ENCODE measurements at regions not wholly inside any gene's neighbourhood (a gene's known extent, or its start where the extent isn't known, plus 50 kb on each side); places are given as distances from the start of the nearest gene placed in this dataset.
"Not testable (repeated sequence)": the region's sequence is repeated elsewhere in the genome, so short reads cannot be mapped to it uniquely, and the experiment has no call there.

- intact Hi-C loops (cut with DNase I): no loop called here
- DNase-seq (ENCODE audit: missing footprints) (no peak), ATAC-seq (no peak)
Measured at GRCh38 chr1:208977012-208977411, 606.5 kb upstream of the CAMK1G start.

GRCh38 chr1:208977638-208978256 is 605.8 kb upstream of the CAMK1G start:
- DNase-seq (ENCODE audit: missing footprints) (no peak), ATAC-seq (no peak)
- intact Hi-C loops (cut with DNase I): no loop called here

GRCh38 chr1:208979776-208980175 is 603.7 kb upstream of the CAMK1G start:
- intact Hi-C loops (cut with DNase I): no loop called here

GRCh38 chr1:208980605-208981004 is 602.9 kb upstream of the CAMK1G start:
- no peak for ATAC-seq
- intact Hi-C loops (cut with DNase I): no loop called here
- no peak for DNase-seq (ENCODE audit: missing footprints)

More at GRCh38 chr1:208979776-208980175, 603.7 kb upstream of the CAMK1G start:
- DNase-seq (ENCODE audit: missing footprints) (no peak), ATAC-seq (no peak)

GRCh38 chr1:208985231-208985630 is 598.3 kb upstream of the CAMK1G start:
- intact Hi-C loops (cut with DNase I): loop anchor here (5.0 kb wide), 1 partner anchor 43 kb away; no protein-coding TSS in a partner anchor
- no peak for DNase-seq (ENCODE audit: missing footprints)
- ATAC-seq: no peak

- no peak for ATAC-seq
- intact Hi-C loops (cut with DNase I): loop anchor here (5.0 kb wide), 1 partner anchor 47 kb away; no protein-coding TSS in a partner anchor
- no peak for DNase-seq (ENCODE audit: missing footprints)
Measured at GRCh38 chr1:208988811-208989222, 594.7 kb upstream of the CAMK1G start.

- ATAC-seq: no peak
- intact Hi-C loops (cut with DNase I): no loop called here
- DNase-seq (ENCODE audit: missing footprints): no peak
Measured at GRCh38 chr1:208990456-208990855, 593.1 kb upstream of the CAMK1G start.

- DNase-seq (ENCODE audit: missing footprints); ATAC-seq; intact Hi-C loops (cut with DNase I): not testable (repeated sequence)
Measured at GRCh38 chr1:208997053-208997452, 586.5 kb upstream of the CAMK1G start.

GRCh38 chr1:208997726-208998312 is 585.7 kb upstream of the CAMK1G start:
- intact Hi-C loops (cut with DNase I): no loop called here
- ATAC-seq: no peak
- no peak for DNase-seq (ENCODE audit: missing footprints)

GRCh38 chr1:209008586-209008985 is 574.9 kb upstream of the CAMK1G start:
- intact Hi-C loops (cut with DNase I): no loop called here
- DNase-seq (ENCODE audit: missing footprints) (no peak), ATAC-seq (no peak)

- intact Hi-C loops (cut with DNase I): no loop called here
- DNase-seq (ENCODE audit: missing footprints) (no peak), ATAC-seq (no peak)
Measured at GRCh38 chr1:209010475-209011230, 572.9 kb upstream of the CAMK1G start.

- ATAC-seq (no peak), DNase-seq (ENCODE audit: missing footprints) (no peak)
- intact Hi-C loops (cut with DNase I): no loop called here
Measured at GRCh38 chr1:209012443-209013196, 570.9 kb upstream of the CAMK1G start.

- DNase-seq (ENCODE audit: missing footprints) (no peak), ATAC-seq (no peak)
- intact Hi-C loops (cut with DNase I): no loop called here
Measured at GRCh38 chr1:209015092-209015491, 568.4 kb upstream of the CAMK1G start.

- intact Hi-C loops (cut with DNase I): no loop called here
- no peak for ATAC-seq
- DNase-seq (ENCODE audit: missing footprints): no peak
Measured at GRCh38 chr1:209021622-209022021, 561.9 kb upstream of the CAMK1G start.

GRCh38 chr1:209023790-209024189 is 559.7 kb upstream of the CAMK1G start:
- no peak for DNase-seq (ENCODE audit: missing footprints)
- intact Hi-C loops (cut with DNase I): no loop called here
- no peak for ATAC-seq

GRCh38 chr1:209029737-209030136 is 553.8 kb upstream of the CAMK1G start:
- DNase-seq (ENCODE audit: missing footprints) (no peak), ATAC-seq (no peak)
- intact Hi-C loops (cut with DNase I): no loop called here

GRCh38 chr1:209030454-209031167 is 552.9 kb upstream of the CAMK1G start:
- no peak for ATAC-seq
- no peak for DNase-seq (ENCODE audit: missing footprints)
- intact Hi-C loops (cut with DNase I): no loop called here

- no peak for DNase-seq (ENCODE audit: missing footprints)
- ATAC-seq: no peak
- intact Hi-C loops (cut with DNase I): no loop called here
Measured at GRCh38 chr1:209037064-209037463, 546.5 kb upstream of the CAMK1G start.

- DNase-seq (ENCODE audit: missing footprints) (no peak), ATAC-seq (no peak)
- intact Hi-C loops (cut with DNase I): no loop called here
Measured at GRCh38 chr1:209038316-209038715, 545.2 kb upstream of the CAMK1G start.
